Neuronal stem cell (in vitro differentiated cells): ENCODE measurements at regions not wholly inside any gene's neighbourhood (a gene's known extent, or its start where the extent isn't known, plus 50 kb on each side); places are given as distances from the start of the nearest gene placed in this dataset.

ENCODE experiments used
- DNase-seq: peaks from one replicate; pipeline ENCODE4 v3.0.0-alpha.2; 2013; ENCODE audit warnings: low spot score
- H2AFZ ChIP-seq: one replicate; pipeline ENCODE4 v1.6.1; 2013; ENCODE audit warnings: mild to moderate bottlenecking, low read length, inconsistent platforms
- H2AK5ac ChIP-seq: 2 replicates; pipeline ENCODE4 v1.6.1; 2013; ENCODE audit warnings: low read depth, mild to moderate bottlenecking, inconsistent platforms, low read length, moderate library complexity, mixed read lengths
- H2BK120ac ChIP-seq: 2 replicates; pipeline ENCODE4 v1.6.1; 2013; ENCODE audit warnings: low read depth, mild to moderate bottlenecking, inconsistent platforms, low read length, moderate library complexity, mixed read lengths
- H2BK12ac ChIP-seq: one replicate; pipeline ENCODE4 v1.6.1; 2013; ENCODE audit warnings: low read length, inconsistent platforms
- H2BK15ac ChIP-seq: 2 replicates; pipeline ENCODE4 v1.6.1; 2013; ENCODE audit warnings: mild to moderate bottlenecking, low read length, inconsistent platforms, mixed read lengths
- H2BK5ac ChIP-seq: one replicate; pipeline ENCODE4 v1.6.1; 2013; ENCODE audit warnings: inconsistent platforms, mild to moderate bottlenecking, low read length, moderate library complexity
- H3K14ac ChIP-seq: one replicate; pipeline ENCODE4 v1.6.1; 2013; ENCODE audit warnings: low read length, inconsistent platforms
- H3K18ac ChIP-seq: 2 replicates; pipeline ENCODE4 v1.6.1; 2013; ENCODE audit warnings: low read length, inconsistent platforms
- H3K23ac ChIP-seq: 2 replicates; pipeline ENCODE4 v1.6.1; 2013; ENCODE audit warnings: low read depth, mild to moderate bottlenecking, mixed read lengths, low read length, inconsistent platforms; ENCODE audit not compliant: poor library complexity
- H3K27ac ChIP-seq: replicated peaks from 3 replicates; pipeline ENCODE4 v1.5.1; 2013; ENCODE audit warnings: low read length, inconsistent platforms
- H3K27me3 ChIP-seq, 3 experiments: 2 replicates each; pipeline ENCODE4 v1.6.1; 2013; ENCODE audit warnings: low read length in 3 of 3, mild to moderate bottlenecking in 2 of 3, inconsistent platforms in 1 of 3, low read depth in 1 of 3, mixed read lengths in 1 of 3, moderate library complexity in 1 of 3; ENCODE audit not compliant: control insufficient read depth in 3 of 3, insufficient read depth in 3 of 3
- H3K36me3 ChIP-seq, 2 donors: replicated peaks in 1 of 2; 2 replicates each; pipeline ENCODE4 v1.6.1; 2013; ENCODE audit warnings: low read length in 2 of 2; ENCODE audit not compliant: control insufficient read depth in 2 of 2, insufficient read depth in 2 of 2
- H3K4ac ChIP-seq: 2 replicates; pipeline ENCODE4 v1.6.1; 2013; ENCODE audit warnings: inconsistent platforms, mild to moderate bottlenecking, low read length, moderate library complexity
- H3K4me1 ChIP-seq, 2 donors: 1 replicate in 1 of 2; 2 replicates in 1 of 2; pipeline ENCODE4 v1.6.1; 2013; ENCODE audit warnings: low read length in 2 of 2, low read depth in 1 of 2; ENCODE audit not compliant: control insufficient read depth in 2 of 2, insufficient read depth in 1 of 2
- H3K4me2 ChIP-seq: one replicate; pipeline ENCODE4 v1.6.1; 2013; ENCODE audit warnings: mild to moderate bottlenecking, low read length, inconsistent platforms; ENCODE audit not compliant: insufficient read depth, poor library complexity, severe bottlenecking
- H3K4me3 ChIP-seq, 2 donors: 2 replicates each; pipeline ENCODE4 v1.5.1; 2013; ENCODE audit warnings: low read length in 2 of 2, mild to moderate bottlenecking in 2 of 2, inconsistent platforms in 1 of 2, moderate library complexity in 1 of 2
- H3K79me1 ChIP-seq: one replicate; pipeline ENCODE4 v1.6.1; 2013; ENCODE audit warnings: low read depth, mild to moderate bottlenecking, inconsistent platforms, low read length, moderate library complexity
- H3K9ac ChIP-seq: one replicate; pipeline ENCODE4 v1.6.1; 2013; ENCODE audit warnings: mild to moderate bottlenecking, low read depth, low read length, inconsistent platforms; ENCODE audit not compliant: poor library complexity
- H3K9me3 ChIP-seq, 2 donors: replicated peaks in 1 of 2; 2 replicates each; pipeline versions ENCODE3 to v1.6.1; 2013; ENCODE audit warnings: low read length in 2 of 2, mild to moderate bottlenecking in 2 of 2, inconsistent platforms in 1 of 2, low read depth in 1 of 2, mixed read lengths in 1 of 2, moderate library complexity in 1 of 2; ENCODE audit not compliant: control insufficient read depth in 2 of 2, insufficient read depth in 1 of 2
- H4K8ac ChIP-seq: one replicate; pipeline ENCODE4 v1.6.1; 2013; ENCODE audit warnings: low read depth, mild to moderate bottlenecking, inconsistent platforms, low read length, moderate library complexity
- H4K91ac ChIP-seq: one replicate; pipeline ENCODE4 v1.6.1; 2013; ENCODE audit warnings: low read length, low read depth, mild to moderate bottlenecking, inconsistent platforms; ENCODE audit not compliant: poor library complexity
- WGBS, 2 donors: extraction: QIAGEN DNeasy Blood & Tissue Kit; methylation state at CpG; one replicate each; pipeline ENCODE4 v1.1.7; 2013; ENCODE audit warnings: missing lambda C conversion rate in 2 of 2, mixed read lengths in 1 of 2; ENCODE audit not compliant: insufficient read length in 2 of 2, insufficient replicate concordance in 1 of 2; ENCODE audit errors: extremely low coverage in 2 of 2; 5-methylcytosine and 5-hydroxymethylcytosine counted together

DNA sequence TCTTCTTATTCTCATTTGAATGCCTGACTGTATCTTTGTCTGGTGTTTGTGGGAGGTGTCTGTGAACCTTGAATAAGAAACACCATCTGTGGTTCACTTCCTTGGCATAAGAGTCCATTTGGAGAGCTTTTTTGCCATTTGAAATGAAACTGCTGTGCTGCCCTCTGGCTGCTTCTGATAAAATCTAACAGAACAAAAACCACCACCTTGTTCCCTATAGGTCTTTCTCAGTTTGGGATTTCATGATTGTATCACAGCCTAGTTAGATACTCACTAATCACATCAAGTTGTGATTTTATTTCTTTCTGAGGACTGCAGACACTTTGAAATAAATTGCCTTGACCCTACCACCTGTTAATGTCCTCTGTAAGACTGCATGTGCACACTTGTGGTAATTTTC, 102.7 kb upstream of the FAM13C start:
- H3K18ac ChIP-seq: no peak overlapping the region
- no peak overlapping the region for H3K23ac ChIP-seq
- H2AK5ac ChIP-seq: no peak overlapping the region
- H2BK5ac ChIP-seq: no peak overlapping the region
- no peaks in the 10 kb centered on the region for H3K79me1 ChIP-seq
- H3K9ac ChIP-seq: no peak overlapping the region
- no peak overlapping the region for H3K4ac ChIP-seq
- H2BK12ac ChIP-seq: no peak overlapping the region
- H3K4me1 ChIP-seq: no peaks in the 10 kb centered on the region
- no peak for DNase-seq
- H3K27ac ChIP-seq: no peak overlapping the region
- H4K8ac ChIP-seq: no peak overlapping the region
- no peak overlapping the region for H2BK15ac ChIP-seq
- no peak overlapping the region for H4K91ac ChIP-seq
- no peak overlapping the region for H3K4me2 ChIP-seq
- no peaks in the 10 kb centered on the region for H3K36me3 ChIP-seq
- no peak overlapping the region for H3K4me3 ChIP-seq
- no peak overlapping the region for H3K14ac ChIP-seq
- no peak overlapping the region for H2BK120ac ChIP-seq
- H3K9me3 ChIP-seq: peaks cover 0 to under 1% of the 10 kb centered on the region in 2 donors
- no peak overlapping the region for H2AFZ ChIP-seq
- no peaks in the 10 kb centered on the region for H3K27me3 ChIP-seq

GRCh38 chr10:59464483-59464882, 102.1 kb upstream of the FAM13C start:
- WGBS, 2 donors: no CpG with 5 or more reads among the region's 1 CpG

GRCh38 chr10:59463909-59464308, 101.6 kb upstream of the FAM13C start:
- no peak overlapping the region for H2AFZ ChIP-seq
- H3K18ac ChIP-seq: no peak overlapping the region
- H3K79me1 ChIP-seq: no peaks in the 10 kb centered on the region
- no peak overlapping the region for H3K4ac ChIP-seq
- no peaks in the 10 kb centered on the region for H3K4me1 ChIP-seq
- no peak overlapping the region for H4K8ac ChIP-seq
- no peaks in the 10 kb centered on the region for H3K9me3 ChIP-seq
- H3K23ac ChIP-seq: no peak overlapping the region
- no peak overlapping the region for H4K91ac ChIP-seq
- H2BK12ac ChIP-seq: no peak overlapping the region
- no peak overlapping the region for H3K9ac ChIP-seq
- no peak overlapping the region for H3K14ac ChIP-seq
- H2AK5ac ChIP-seq: no peak overlapping the region
- no peaks in the 10 kb centered on the region for H3K27me3 ChIP-seq
- no peak overlapping the region for H3K27ac ChIP-seq
- no CpG with 5 or more reads among the region's 4 CpGs for WGBS, 2 donors
- H2BK5ac ChIP-seq: no peak overlapping the region
- H3K4me2 ChIP-seq: no peak overlapping the region
- no peak overlapping the region for H2BK120ac ChIP-seq
- no peaks in the 10 kb centered on the region for H3K36me3 ChIP-seq
- no peak overlapping the region for H3K4me3 ChIP-seq
- H2BK15ac ChIP-seq: no peak overlapping the region
- no peak for DNase-seq

More at GRCh38 chr10:59464483-59464882, 102.1 kb upstream of the FAM13C start:
- Histone ChIP-seq H3K9ac (no peak overlapping the region), H2AFZ (no peak overlapping the region), H2BK15ac (no peak overlapping the region), H2BK5ac (no peak overlapping the region), H3K36me3 (no peaks in the 10 kb centered on the region), H3K79me1 (no peaks in the 10 kb centered on the region), H3K9me3 (no peaks in the 10 kb centered on the region), H3K14ac (no peak overlapping the region), H4K8ac (no peak overlapping the region), H3K4me3 (no peak overlapping the region), H3K27me3 (no peaks in the 10 kb centered on the region), H3K4me1 (no peaks in the 10 kb centered on the region), H2AK5ac (no peak overlapping the region), H3K27ac (no peak overlapping the region), H2BK120ac (no peak overlapping the region), H2BK12ac (no peak overlapping the region), H4K91ac (no peak overlapping the region), H3K18ac (no peak overlapping the region), H3K4ac (no peak overlapping the region), H3K23ac (no peak overlapping the region), H3K4me2 (no peak overlapping the region)
- DNase-seq: no peak

- no peak overlapping the region for H3K4me3 ChIP-seq
- H2AK5ac ChIP-seq: no peak overlapping the region
- no peak overlapping the region for H3K9ac ChIP-seq
- no peaks in the 10 kb centered on the region for H3K9me3 ChIP-seq
- H3K18ac ChIP-seq: no peak overlapping the region
- no peak overlapping the region for H4K91ac ChIP-seq
- H2AFZ ChIP-seq: no peak overlapping the region
- no peak overlapping the region for H3K23ac ChIP-seq
- H3K14ac ChIP-seq: no peak overlapping the region
- no peak overlapping the region for H3K4me2 ChIP-seq
- WGBS, 2 donors: no CpG with 5 or more reads among the region's 3 CpGs
- H3K27me3 ChIP-seq: no peaks in the 10 kb centered on the region
- no peaks in the 10 kb centered on the region for H3K79me1 ChIP-seq
- no peak overlapping the region for H2BK5ac ChIP-seq
- H2BK120ac ChIP-seq: no peak overlapping the region
- no peak overlapping the region for H3K4ac ChIP-seq
- no peaks in the 10 kb centered on the region for H3K36me3 ChIP-seq
- no peak for DNase-seq
- H2BK15ac ChIP-seq: no peak overlapping the region
- no peak overlapping the region for H2BK12ac ChIP-seq
- H3K27ac ChIP-seq: no peak overlapping the region
- H4K8ac ChIP-seq: no peak overlapping the region
- H3K4me1 ChIP-seq: no peaks in the 10 kb centered on the region
Observed at GRCh38 chr10:59460601-59461000, 98.3 kb upstream of the FAM13C start.
